ENCODE measurements at regions not wholly inside any gene's neighbourhood (a gene's known extent, or its start where the extent isn't known, plus 50 kb on each side); places are given as distances from the start of the nearest gene placed in this dataset.

DNA sequence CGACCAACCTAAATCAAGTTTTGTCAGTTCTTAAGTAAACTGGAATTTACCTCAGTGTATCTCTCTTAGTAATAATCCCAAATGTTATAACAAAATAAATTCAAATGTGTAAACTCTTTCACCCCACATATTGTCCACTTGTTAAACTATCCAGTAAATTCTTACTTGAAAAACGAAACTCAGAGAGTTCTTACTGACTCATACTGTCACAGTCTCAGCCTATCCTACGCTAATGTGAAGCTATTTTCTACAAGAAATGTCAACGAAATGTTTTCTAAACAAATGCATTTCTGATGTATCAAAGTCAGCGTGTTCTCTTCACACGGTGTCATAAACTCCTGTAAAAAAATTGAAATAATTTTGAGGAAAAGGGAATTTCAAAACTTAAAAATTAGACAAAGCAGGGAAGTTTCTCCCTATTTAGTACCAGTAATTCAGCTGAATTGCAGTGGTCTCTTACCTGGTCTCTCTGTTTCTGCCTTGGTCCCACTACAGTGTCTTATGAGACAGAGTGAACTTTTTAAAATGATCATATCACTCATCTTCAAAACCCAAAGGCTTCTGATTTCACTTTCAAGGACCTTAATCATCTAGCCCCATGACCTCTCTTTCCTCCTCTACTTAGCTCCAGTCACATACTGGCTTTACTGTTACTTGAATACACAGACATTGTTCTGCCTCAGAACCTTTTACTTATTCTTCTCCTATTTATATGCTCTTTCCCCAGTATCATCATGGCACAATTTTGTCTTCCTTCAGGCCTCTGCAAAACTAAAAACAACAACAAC lies 63.3 kb downstream of the DCAF8L1 start:
- TF ChIP-seq POLR2AphosphoS5 (IDR thresholded peaks at IDR 0.05; ENCODE audit: low read depth): no peak
- TF ChIP-seq CTCF (IDR thresholded peaks at IDR 0.05; ENCODE audit: insufficient read depth, low read length): no peak
- TF ChIP-seq GABPA (IDR thresholded peaks at IDR 0.05; ENCODE audit: low read depth): no peak
- TF ChIP-seq SPI1 (IDR thresholded peaks at IDR 0.05; ENCODE audit: borderline replicate concordance, low read depth): no peak
- TF ChIP-seq, protein P1, sequence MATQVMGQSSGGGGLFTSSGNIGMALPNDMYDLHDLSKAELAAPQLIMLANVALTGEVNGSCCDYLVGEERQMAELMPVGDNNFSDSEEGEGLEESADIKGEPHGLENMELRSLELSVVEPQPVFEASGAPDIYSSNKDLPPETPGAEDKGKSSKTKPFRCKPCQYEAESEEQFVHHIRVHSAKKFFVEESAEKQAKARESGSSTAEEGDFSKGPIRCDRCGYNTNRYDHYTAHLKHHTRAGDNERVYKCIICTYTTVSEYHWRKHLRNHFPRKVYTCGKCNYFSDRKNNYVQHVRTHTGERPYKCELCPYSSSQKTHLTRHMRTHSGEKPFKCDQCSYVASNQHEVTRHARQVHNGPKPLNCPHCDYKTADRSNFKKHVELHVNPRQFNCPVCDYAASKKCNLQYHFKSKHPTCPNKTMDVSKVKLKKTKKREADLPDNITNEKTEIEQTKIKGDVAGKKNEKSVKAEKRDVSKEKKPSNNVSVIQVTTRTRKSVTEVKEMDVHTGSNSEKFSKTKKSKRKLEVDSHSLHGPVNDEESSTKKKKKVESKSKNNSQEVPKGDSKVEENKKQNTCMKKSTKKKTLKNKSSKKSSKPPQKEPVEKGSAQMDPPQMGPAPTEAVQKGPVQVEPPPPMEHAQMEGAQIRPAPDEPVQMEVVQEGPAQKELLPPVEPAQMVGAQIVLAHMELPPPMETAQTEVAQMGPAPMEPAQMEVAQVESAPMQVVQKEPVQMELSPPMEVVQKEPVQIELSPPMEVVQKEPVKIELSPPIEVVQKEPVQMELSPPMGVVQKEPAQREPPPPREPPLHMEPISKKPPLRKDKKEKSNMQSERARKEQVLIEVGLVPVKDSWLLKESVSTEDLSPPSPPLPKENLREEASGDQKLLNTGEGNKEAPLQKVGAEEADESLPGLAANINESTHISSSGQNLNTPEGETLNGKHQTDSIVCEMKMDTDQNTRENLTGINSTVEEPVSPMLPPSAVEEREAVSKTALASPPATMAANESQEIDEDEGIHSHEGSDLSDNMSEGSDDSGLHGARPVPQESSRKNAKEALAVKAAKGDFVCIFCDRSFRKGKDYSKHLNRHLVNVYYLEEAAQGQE (IDR thresholded peaks at IDR 0.05; ENCODE audit: insufficient replicate concordance, low read depth): no peak
- Histone ChIP-seq H3K27ac (replicated peaks) (no peak overlapping the region), H3K27me3 (ENCODE audit: insufficient read depth, poor library complexity, severe bottlenecking) (no peaks in the 10 kb centered on the region), H3K4me3 (replicated peaks; ENCODE audit: insufficient read depth, low read length) (no peak overlapping the region)
- no peak for DNase-seq (ENCODE audit: low read depth in 1 of 2, low spot score in 1 of 2)

- TF ChIP-seq CTCF (IDR thresholded peaks at IDR 0.05; ENCODE audit: insufficient read depth, low read length) (no peak), SPI1 (IDR thresholded peaks at IDR 0.05; ENCODE audit: borderline replicate concordance, low read depth) (peak; percentile 77), POLR2AphosphoS5 (IDR thresholded peaks at IDR 0.05; ENCODE audit: low read depth) (no peak), GABPA (IDR thresholded peaks at IDR 0.05; ENCODE audit: low read depth) (no peak)
- TF ChIP-seq, protein P1 (IDR thresholded peaks at IDR 0.05; ENCODE audit: insufficient replicate concordance, low read depth): no peak
- Histone ChIP-seq H3K27ac (replicated peaks) (no peak overlapping the region), H3K27me3 (ENCODE audit: insufficient read depth, poor library complexity, severe bottlenecking) (no peaks in the 10 kb centered on the region), H3K4me3 (replicated peaks; ENCODE audit: insufficient read depth, low read length) (no peak overlapping the region)
- peak; percentile 17 to 53 for DNase-seq (ENCODE audit: low read depth in 1 of 2, low spot score in 1 of 2)
Observed at GRCh38 chrX:27915617-27916016, 65.6 kb downstream of the DCAF8L1 start.

DNA sequence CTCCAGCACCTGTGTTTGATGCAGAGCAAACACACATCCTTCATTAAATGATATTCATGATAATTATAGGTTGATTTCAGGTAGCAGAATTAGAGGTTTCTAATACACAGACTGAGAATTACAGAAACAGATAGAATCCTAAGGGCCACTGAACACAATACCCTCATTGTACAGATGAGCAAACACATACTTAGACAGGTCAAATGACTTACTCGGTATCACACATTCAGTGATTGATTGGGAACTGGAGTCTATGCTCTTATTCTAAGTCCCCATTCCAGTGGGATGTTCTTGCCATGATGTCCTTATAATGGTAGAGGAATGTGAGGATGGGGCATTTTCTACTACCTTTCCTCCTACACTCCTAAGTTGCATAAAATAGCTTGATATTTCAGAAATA lies 70.8 kb downstream of the DCAF8L1 start:
- H3K27ac ChIP-seq (replicated peaks): no peak overlapping the region
- TF ChIP-seq CTCF (IDR thresholded peaks at IDR 0.05; ENCODE audit: insufficient read depth, low read length): no peak
- no peak for TF ChIP-seq POLR2AphosphoS5 (IDR thresholded peaks at IDR 0.05; ENCODE audit: low read depth)
- TF ChIP-seq GABPA (IDR thresholded peaks at IDR 0.05; ENCODE audit: low read depth): no peak
- TF ChIP-seq SPI1 (IDR thresholded peaks at IDR 0.05; ENCODE audit: borderline replicate concordance, low read depth): no peak
- TF ChIP-seq, protein P1 (IDR thresholded peaks at IDR 0.05; ENCODE audit: insufficient replicate concordance, low read depth): no peak
- DNase-seq (ENCODE audit: low read depth in 1 of 2, low spot score in 1 of 2): no peak

More for the DNA sequence above, 70.8 kb downstream of the DCAF8L1 start:
- no peaks in the 10 kb centered on the region for H3K27me3 ChIP-seq (ENCODE audit: insufficient read depth, poor library complexity, severe bottlenecking)
- H3K4me3 ChIP-seq (replicated peaks; ENCODE audit: insufficient read depth, low read length): no peak overlapping the region

All from HL-60 (cell line).